ENCODE measurements at regions not wholly inside any gene's neighbourhood (a gene's known extent, or its start where the extent isn't known, plus 50 kb on each side); places are given as distances from the start of the nearest gene placed in this dataset.
A peak's percentile ranks its signal among the peaks of the same experiment; 100 is the strongest.

- no peak overlapping the region for H3K27ac ChIP-seq
- H3K4me1 ChIP-seq = no peaks in the 10 kb centered on the region
- H3K36me3 ChIP-seq = no peaks in the 10 kb centered on the region
- H3K9me3 ChIP-seq = no peaks in the 10 kb centered on the region
- no peak for TF ChIP-seq POLR2A (IDR thresholded peaks at IDR 0.05)
- TF ChIP-seq CTCF (IDR thresholded peaks at IDR 0.05) = peak in 2 of 4 experiments; percentile 8 to 38
- no peaks in the 10 kb centered on the region for H3K27me3 ChIP-seq
- WGBS, 2 donors (ENCODE audit: low coverage in 1 of 2) = 70 to 93% methylated on average over 2 of the region's 3 CpGs
- H3K4me3 ChIP-seq = no peak overlapping the region
- no peak for ATAC-seq
These were observed 57.6 kb upstream of the JUN start for GRCh38 chr1:58841455-58841854.

- ATAC-seq = no peak
These were observed 59.1 kb upstream of the JUN start for GRCh38 chr1:58842941-58843340.

GRCh38 chr1:58844176-58844575 lies 60.3 kb upstream of the JUN start:
- Histone ChIP-seq H3K4me1 (peaks cover under 1 to 10% (median 8%) of the 10 kb centered on the region in 3 donors), H3K27me3 (no peaks in the 10 kb centered on the region), H3K36me3 (no peaks in the 10 kb centered on the region), H3K9me3 (no peaks in the 10 kb centered on the region), H3K4me3 (no peak overlapping the region), H3K27ac (no peak overlapping the region)
- WGBS, 2 donors (ENCODE audit: low coverage in 1 of 2) = 100% methylated on average over 1 of the region's 1 CpG
- TF ChIP-seq EP300 (IDR thresholded peaks at IDR 0.05) (no peak), CTCF (IDR thresholded peaks at IDR 0.05) (no peak), POLR2AphosphoS5 (IDR thresholded peaks at IDR 0.05) (no peak), POLR2A (IDR thresholded peaks at IDR 0.05) (no peak)
- ATAC-seq = no peak

More at GRCh38 chr1:58842941-58843340, 59.1 kb upstream of the JUN start:
- Histone ChIP-seq H3K4me1 (no peaks in the 10 kb centered on the region), H3K27me3 (no peaks in the 10 kb centered on the region), H3K9me3 (no peaks in the 10 kb centered on the region), H3K4me3 (no peak overlapping the region), H3K27ac (no peak overlapping the region), H3K36me3 (no peaks in the 10 kb centered on the region)
- no peak for TF ChIP-seq POLR2AphosphoS5 (IDR thresholded peaks at IDR 0.05)
- no peak for TF ChIP-seq POLR2A (IDR thresholded peaks at IDR 0.05)
- no peak for TF ChIP-seq EP300 (IDR thresholded peaks at IDR 0.05)
- TF ChIP-seq CTCF (IDR thresholded peaks at IDR 0.05) = no peak
- 86 to 92% methylated on average over 1 to 2 of the region's 2 CpGs for WGBS, 2 donors (ENCODE audit: low coverage in 1 of 2)

GRCh38 chr1:58845942-58846341 lies 62.1 kb upstream of the JUN start:
- Histone ChIP-seq H3K4me1 (peaks cover 4 to 15% (median 14%) of the 10 kb centered on the region in 3 donors), H3K9me3 (no peaks in the 10 kb centered on the region)
- 88% methylated on average over 3 of the region's 4 CpGs; no CpG with 5 or more reads in 1 of the 2 donors for WGBS, 2 donors (ENCODE audit: low coverage in 1 of 2)

More at GRCh38 chr1:58845942-58846341, 62.1 kb upstream of the JUN start:
- no peaks in the 10 kb centered on the region for H3K36me3 ChIP-seq
- TF ChIP-seq POLR2A (IDR thresholded peaks at IDR 0.05) = no peak
- no peak for TF ChIP-seq CTCF (IDR thresholded peaks at IDR 0.05)
- no peak for TF ChIP-seq EP300 (IDR thresholded peaks at IDR 0.05)
- no peaks in the 10 kb centered on the region for H3K27me3 ChIP-seq
- H3K27ac ChIP-seq = no peak overlapping the region
- no peak for ATAC-seq
- H3K4me3 ChIP-seq = no peak overlapping the region
